ENCODE measurements at regions not wholly inside any gene's neighbourhood (a gene's known extent, or its start where the extent isn't known, plus 50 kb on each side); places are given as distances from the start of the nearest gene placed in this dataset.

DNA sequence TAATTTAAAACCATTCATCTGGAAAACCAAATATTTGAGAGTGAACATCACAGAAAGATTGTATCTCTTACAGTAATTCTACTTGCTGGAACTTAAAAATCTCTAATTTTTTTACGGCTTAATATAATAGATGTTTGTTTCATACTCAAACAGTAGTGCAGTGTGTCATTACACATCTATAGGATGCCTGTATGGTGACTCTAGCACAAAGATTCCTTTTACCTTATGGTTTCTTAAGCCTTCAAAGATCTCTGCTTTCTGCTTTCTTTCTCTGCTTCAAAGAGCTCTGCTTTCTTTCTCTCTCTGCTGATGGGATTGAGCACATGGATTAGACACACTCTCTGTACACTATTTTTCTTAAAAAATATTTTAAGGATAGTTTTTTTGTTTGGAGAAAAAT, 374.0 kb upstream of the CDH9 start:
- DNase-seq (ENCODE audit: low spot score): no peak
- Histone ChIP-seq H3K79me2 (replicated peaks; ENCODE audit: insufficient read depth) (no peaks in the 10 kb centered on the region), H3K9me2 (ENCODE audit: insufficient read depth) (0 out of 2 replicates have a peak, but pooled peaks cover 2% of the 10 kb centered on the region), H3K36me3 (ENCODE audit: insufficient read depth) (no peaks in the 10 kb centered on the region), H3K4me1 (ENCODE audit: insufficient read depth) (no peaks in the 10 kb centered on the region), H2AFZ (no peak overlapping the region), H3K4me2 (no peak overlapping the region), H3F3A (replicated peaks; ENCODE audit: low read depth) (no peaks in the 10 kb centered on the region), H4K20me1 (replicated peaks; ENCODE audit: insufficient read depth) (no peaks in the 10 kb centered on the region), H3K27ac (ENCODE audit: low read depth) (no peak overlapping the region), H3K27me3 (ENCODE audit: insufficient read depth) (no peaks in the 10 kb centered on the region), H3K4me3 (no peak overlapping the region)
- TF ChIP-seq ZNF331 (CRISPR knock-in tag; IDR thresholded peaks at IDR 0.05; ENCODE audit: low read depth) (no peak), JUNB (IDR thresholded peaks at IDR 0.05; ENCODE audit: unreplicated experiment) (no peak), STAT1 (IDR thresholded peaks at IDR 0.05; ENCODE audit: unreplicated experiment) (no peak), EZH2 (IDR thresholded peaks at IDR 0.05; ENCODE audit: low read depth, unreplicated experiment) (no peak), CREB1 (CRISPR knock-in tag; IDR thresholded peaks at IDR 0.05; ENCODE audit: low read depth) (no peak), ZNF114 (CRISPR knock-in tag; IDR thresholded peaks at IDR 0.05) (no peak), EZH2phosphoT487 (IDR thresholded peaks at IDR 0.05; ENCODE audit: unreplicated experiment) (no peak), NANOG (IDR thresholded peaks at IDR 0.05; ENCODE audit: borderline replicate concordance) (no peak)
- TF ChIP-seq, protein P1, sequence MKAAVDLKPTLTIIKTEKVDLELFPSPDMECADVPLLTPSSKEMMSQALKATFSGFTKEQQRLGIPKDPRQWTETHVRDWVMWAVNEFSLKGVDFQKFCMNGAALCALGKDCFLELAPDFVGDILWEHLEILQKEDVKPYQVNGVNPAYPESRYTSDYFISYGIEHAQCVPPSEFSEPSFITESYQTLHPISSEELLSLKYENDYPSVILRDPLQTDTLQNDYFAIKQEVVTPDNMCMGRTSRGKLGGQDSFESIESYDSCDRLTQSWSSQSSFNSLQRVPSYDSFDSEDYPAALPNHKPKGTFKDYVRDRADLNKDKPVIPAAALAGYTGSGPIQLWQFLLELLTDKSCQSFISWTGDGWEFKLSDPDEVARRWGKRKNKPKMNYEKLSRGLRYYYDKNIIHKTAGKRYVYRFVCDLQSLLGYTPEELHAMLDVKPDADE (IDR thresholded peaks at IDR 0.05): no peak
- TF ChIP-seq, protein P2, sequence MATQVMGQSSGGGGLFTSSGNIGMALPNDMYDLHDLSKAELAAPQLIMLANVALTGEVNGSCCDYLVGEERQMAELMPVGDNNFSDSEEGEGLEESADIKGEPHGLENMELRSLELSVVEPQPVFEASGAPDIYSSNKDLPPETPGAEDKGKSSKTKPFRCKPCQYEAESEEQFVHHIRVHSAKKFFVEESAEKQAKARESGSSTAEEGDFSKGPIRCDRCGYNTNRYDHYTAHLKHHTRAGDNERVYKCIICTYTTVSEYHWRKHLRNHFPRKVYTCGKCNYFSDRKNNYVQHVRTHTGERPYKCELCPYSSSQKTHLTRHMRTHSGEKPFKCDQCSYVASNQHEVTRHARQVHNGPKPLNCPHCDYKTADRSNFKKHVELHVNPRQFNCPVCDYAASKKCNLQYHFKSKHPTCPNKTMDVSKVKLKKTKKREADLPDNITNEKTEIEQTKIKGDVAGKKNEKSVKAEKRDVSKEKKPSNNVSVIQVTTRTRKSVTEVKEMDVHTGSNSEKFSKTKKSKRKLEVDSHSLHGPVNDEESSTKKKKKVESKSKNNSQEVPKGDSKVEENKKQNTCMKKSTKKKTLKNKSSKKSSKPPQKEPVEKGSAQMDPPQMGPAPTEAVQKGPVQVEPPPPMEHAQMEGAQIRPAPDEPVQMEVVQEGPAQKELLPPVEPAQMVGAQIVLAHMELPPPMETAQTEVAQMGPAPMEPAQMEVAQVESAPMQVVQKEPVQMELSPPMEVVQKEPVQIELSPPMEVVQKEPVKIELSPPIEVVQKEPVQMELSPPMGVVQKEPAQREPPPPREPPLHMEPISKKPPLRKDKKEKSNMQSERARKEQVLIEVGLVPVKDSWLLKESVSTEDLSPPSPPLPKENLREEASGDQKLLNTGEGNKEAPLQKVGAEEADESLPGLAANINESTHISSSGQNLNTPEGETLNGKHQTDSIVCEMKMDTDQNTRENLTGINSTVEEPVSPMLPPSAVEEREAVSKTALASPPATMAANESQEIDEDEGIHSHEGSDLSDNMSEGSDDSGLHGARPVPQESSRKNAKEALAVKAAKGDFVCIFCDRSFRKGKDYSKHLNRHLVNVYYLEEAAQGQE (IDR thresholded peaks at IDR 0.05; ENCODE audit: unreplicated experiment): no peak
- Mint-ChIP-seq H3K27ac (no peak overlapping the region), H3K36me3 (ENCODE audit: low read depth) (peaks cover 4% of the 10 kb centered on the region; the same call in 2 of the 3 replicates), H3K27me3 (ENCODE audit: insufficient read depth, low read depth, poor library complexity) (no peaks in the 10 kb centered on the region), H3K4me3 (no peak overlapping the region), H3K4me1 (no peaks in the 10 kb centered on the region), H3K9me3 (no peaks in the 10 kb centered on the region)
- ATAC-seq: no peak

DNA sequence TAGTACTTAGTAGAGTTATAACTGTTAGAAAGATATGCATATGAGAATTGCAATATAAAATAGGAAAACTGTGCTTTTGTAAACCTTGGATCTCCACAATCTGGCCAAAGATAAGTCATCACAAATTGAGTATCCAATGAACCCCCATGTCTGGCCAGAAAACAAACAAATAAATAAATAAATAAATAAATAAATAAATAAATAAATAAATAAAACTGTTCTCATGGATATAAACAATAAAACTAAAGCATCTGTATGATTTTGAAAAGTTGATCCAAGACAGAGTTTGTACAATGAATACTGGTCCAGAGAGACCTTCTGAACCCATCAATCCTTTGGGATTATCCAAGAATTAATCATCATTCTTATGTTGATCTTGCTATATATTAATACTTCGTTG, 367.6 kb upstream of the CDH9 start:
- Histone ChIP-seq H3K4me2 (no peak overlapping the region), H3K79me2 (replicated peaks; ENCODE audit: insufficient read depth) (no peaks in the 10 kb centered on the region), H3F3A (replicated peaks; ENCODE audit: low read depth) (no peaks in the 10 kb centered on the region), H2AFZ (no peak overlapping the region), H3K36me3 (ENCODE audit: insufficient read depth) (no peaks in the 10 kb centered on the region), H3K4me3 (no peak overlapping the region), H3K9me2 (ENCODE audit: insufficient read depth) (no peaks in the 10 kb centered on the region), H4K20me1 (replicated peaks; ENCODE audit: insufficient read depth) (no peaks in the 10 kb centered on the region), H3K27ac (ENCODE audit: low read depth) (no peak overlapping the region), H3K27me3 (ENCODE audit: insufficient read depth) (no peaks in the 10 kb centered on the region), H3K4me1 (ENCODE audit: insufficient read depth) (no peaks in the 10 kb centered on the region)
- no peaks in the 10 kb centered on the region for H3K27me3 Mint-ChIP-seq (ENCODE audit: insufficient read depth, low read depth, poor library complexity)
- no peaks in the 10 kb centered on the region for H3K36me3 Mint-ChIP-seq (ENCODE audit: low read depth)
- no peaks in the 10 kb centered on the region for H3K9me3 Mint-ChIP-seq
- H3K27ac Mint-ChIP-seq: no peak overlapping the region
- H3K4me3 Mint-ChIP-seq: no peak overlapping the region
- H3K4me1 Mint-ChIP-seq: no peaks in the 10 kb centered on the region
- ATAC-seq (no peak), DNase-seq (ENCODE audit: low spot score) (no peak)
- TF ChIP-seq, protein P2 (IDR thresholded peaks at IDR 0.05; ENCODE audit: unreplicated experiment): no peak
- TF ChIP-seq JUNB (IDR thresholded peaks at IDR 0.05; ENCODE audit: unreplicated experiment): no peak
- no peak for TF ChIP-seq ZNF114 (CRISPR knock-in tag; IDR thresholded peaks at IDR 0.05)
- no peak for TF ChIP-seq EZH2 (IDR thresholded peaks at IDR 0.05; ENCODE audit: low read depth, unreplicated experiment)
- no peak for TF ChIP-seq NANOG (IDR thresholded peaks at IDR 0.05; ENCODE audit: borderline replicate concordance)
- no peak for TF ChIP-seq POLR2AphosphoS5 (IDR thresholded peaks at IDR 0.05; ENCODE audit: low read depth)
- TF ChIP-seq, protein P1 (IDR thresholded peaks at IDR 0.05): no peak
- TF ChIP-seq EZH2phosphoT487 (IDR thresholded peaks at IDR 0.05; ENCODE audit: unreplicated experiment): no peak

All from GM23338 (cell line).